ENCODE measurements at regions not wholly inside any gene's neighbourhood (a gene's known extent, or its start where the extent isn't known, plus 50 kb on each side); places are given as distances from the start of the nearest gene placed in this dataset.

- no peak overlapping the region for H3K4me3 ChIP-seq
- no peaks in the 10 kb centered on the region for H3K36me3 ChIP-seq
- 87 to 100% methylated on average over 1 to 2 of the region's 2 CpGs for WGBS, 2 donors (ENCODE audit: low coverage in 1 of 2)
- H3K9me3 ChIP-seq, result no peaks in the 10 kb centered on the region
- no peaks in the 10 kb centered on the region for H3K4me1 ChIP-seq
- H3K27me3 ChIP-seq, result no peaks in the 10 kb centered on the region
- TF ChIP-seq EP300 (IDR thresholded peaks at IDR 0.05) (no peak), CTCF (IDR thresholded peaks at IDR 0.05) (no peak), POLR2AphosphoS5 (IDR thresholded peaks at IDR 0.05) (no peak), POLR2A (IDR thresholded peaks at IDR 0.05) (no peak)
- no peak for ATAC-seq
- no peak overlapping the region for H3K27ac ChIP-seq
Observed at GRCh38 chr15:47844437-47844836, 127.1 kb downstream of the SEMA6D start.

- Histone ChIP-seq H3K4me3 (no peak overlapping the region), H3K27ac (no peak overlapping the region), H3K36me3 (no peaks in the 10 kb centered on the region), H3K4me1 (no peaks in the 10 kb centered on the region), H3K27me3 (no peaks in the 10 kb centered on the region), H3K9me3 (no peaks in the 10 kb centered on the region)
- WGBS, 2 donors (ENCODE audit: low coverage in 1 of 2), result 43 to 93% methylated on average over 2 of the region's 2 CpGs
- no peak for TF ChIP-seq POLR2A (IDR thresholded peaks at IDR 0.05)
- TF ChIP-seq POLR2AphosphoS5 (IDR thresholded peaks at IDR 0.05), result no peak
- no peak for TF ChIP-seq CTCF (IDR thresholded peaks at IDR 0.05)
- TF ChIP-seq EP300 (IDR thresholded peaks at IDR 0.05), result no peak
- no peak for ATAC-seq
Observed at GRCh38 chr15:47846128-47846868, 129.0 kb downstream of the SEMA6D start.

GRCh38 chr15:47846876-47847275 is 129.6 kb downstream of the SEMA6D start:
- no peak for ATAC-seq
- no peak overlapping the region for H3K27ac ChIP-seq
- TF ChIP-seq POLR2AphosphoS5 (IDR thresholded peaks at IDR 0.05) (no peak), EP300 (IDR thresholded peaks at IDR 0.05) (no peak), CTCF (IDR thresholded peaks at IDR 0.05) (no peak), POLR2A (IDR thresholded peaks at IDR 0.05) (no peak)
- H3K4me3 ChIP-seq, result no peak overlapping the region
- H3K36me3 ChIP-seq, result no peaks in the 10 kb centered on the region
- no peaks in the 10 kb centered on the region for H3K9me3 ChIP-seq
- WGBS, 2 donors (ENCODE audit: low coverage in 1 of 2), result 61 to 75% methylated on average over 3 of the region's 3 CpGs
- no peaks in the 10 kb centered on the region for H3K4me1 ChIP-seq
- no peaks in the 10 kb centered on the region for H3K27me3 ChIP-seq

- Histone ChIP-seq H3K4me1 (no peaks in the 10 kb centered on the region), H3K27me3 (no peaks in the 10 kb centered on the region), H3K9me3 (no peaks in the 10 kb centered on the region), H3K4me3 (no peak overlapping the region), H3K36me3 (no peaks in the 10 kb centered on the region), H3K27ac (no peak overlapping the region)
- ATAC-seq, result no peak
- 85% methylated on average over 5 of the region's 5 CpGs; no CpG with 5 or more reads in 1 of the 2 donors for WGBS, 2 donors (ENCODE audit: low coverage in 1 of 2)
- TF ChIP-seq POLR2AphosphoS5 (IDR thresholded peaks at IDR 0.05) (no peak), POLR2A (IDR thresholded peaks at IDR 0.05) (no peak), EP300 (IDR thresholded peaks at IDR 0.05) (no peak), CTCF (IDR thresholded peaks at IDR 0.05) (no peak)
Observed at GRCh38 chr15:47856071-47856470, 138.8 kb downstream of the SEMA6D start.
